ENCODE measurements at regions not wholly inside any gene's neighbourhood (a gene's known extent, or its start where the extent isn't known, plus 50 kb on each side); places are given as distances from the start of the nearest gene placed in this dataset.
"Not testable (repeated sequence)": the region's sequence is repeated elsewhere in the genome, so short reads cannot be mapped to it uniquely, and the experiment has no call there.

DNA sequence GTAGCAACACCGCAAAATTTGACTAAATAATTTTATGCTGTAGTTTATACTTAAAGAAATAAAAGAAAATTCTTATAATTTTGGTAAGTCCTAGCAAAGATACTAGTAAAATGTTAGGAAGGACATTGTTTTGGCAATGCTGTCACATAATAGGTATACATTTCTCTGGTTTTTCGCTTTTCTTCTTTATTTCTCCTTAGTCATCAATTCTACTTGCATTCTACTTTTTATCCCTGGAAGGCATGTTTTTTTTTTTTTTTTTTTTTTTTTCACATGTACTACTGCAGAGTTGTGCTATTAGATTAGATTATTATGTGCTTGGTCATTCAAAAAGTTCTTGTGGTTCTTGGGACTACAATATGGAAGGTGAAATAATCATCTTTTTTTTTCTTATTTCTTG lies 1421.2 kb downstream of the SI start:
- DNase-seq (ENCODE audit: low spot score), result no peak

DNA sequence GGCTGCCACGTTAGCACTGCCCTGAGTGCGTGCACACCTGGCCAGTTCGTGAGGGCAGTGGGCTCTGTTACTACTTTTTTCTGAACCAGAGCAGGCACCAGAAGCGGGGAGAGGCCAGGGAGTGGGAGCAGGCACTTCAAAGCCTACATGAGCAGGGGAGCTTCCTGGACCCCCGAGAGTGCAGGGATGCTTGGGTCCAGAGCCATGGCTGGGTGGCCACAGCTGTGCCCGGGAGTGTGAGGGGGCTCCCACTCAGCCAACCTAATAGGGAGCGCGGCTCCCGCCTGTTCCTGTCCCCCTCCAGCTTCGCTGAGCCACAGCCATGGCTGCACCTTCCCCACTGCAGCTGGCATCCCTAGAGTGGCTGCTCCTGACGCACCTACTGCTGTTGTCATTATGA lies 1423.3 kb downstream of the SI start:
- no peak for DNase-seq (ENCODE audit: low spot score)

DNA sequence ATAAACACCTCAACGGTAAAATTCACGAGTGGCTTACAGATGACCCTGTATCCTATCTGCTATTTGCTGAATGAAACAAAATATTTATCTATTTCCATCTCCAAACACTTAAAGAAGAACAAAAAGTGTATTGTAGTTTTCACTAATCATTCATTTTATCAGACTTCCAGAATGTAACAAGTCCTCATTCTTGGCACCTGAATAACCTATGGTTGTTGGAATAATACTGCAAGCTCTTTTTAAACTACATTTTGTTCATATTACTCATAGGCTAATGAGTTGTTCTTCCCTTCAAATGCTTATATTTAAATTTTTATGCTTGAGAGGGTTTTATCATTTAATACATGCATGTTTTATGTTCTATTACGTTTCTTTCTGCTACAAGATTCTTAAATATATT lies 1434.1 kb downstream of the SI start:
- DNase-seq (ENCODE audit: low spot score), result no peak

DNA sequence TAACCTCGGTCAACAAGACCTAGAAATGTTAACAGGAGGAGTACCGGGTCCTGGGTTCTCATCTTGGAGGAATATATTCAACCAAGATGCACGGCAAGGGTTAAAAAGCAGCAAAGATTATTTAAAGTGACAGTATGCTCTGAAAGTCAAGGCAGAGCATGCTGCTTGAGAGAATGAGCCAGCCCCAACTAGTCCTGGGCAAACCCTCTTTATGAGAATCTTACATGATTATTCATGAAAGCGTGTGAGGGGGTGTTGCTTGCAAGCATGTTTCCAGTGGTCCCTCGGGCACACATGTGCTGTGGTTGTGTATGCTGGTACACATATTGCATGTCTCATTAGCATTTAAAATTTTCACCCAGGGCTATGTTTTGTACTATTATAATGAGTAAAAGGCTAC lies 1445.6 kb downstream of the SI start:
- DNase-seq (ENCODE audit: low spot score), result no peak

DNA sequence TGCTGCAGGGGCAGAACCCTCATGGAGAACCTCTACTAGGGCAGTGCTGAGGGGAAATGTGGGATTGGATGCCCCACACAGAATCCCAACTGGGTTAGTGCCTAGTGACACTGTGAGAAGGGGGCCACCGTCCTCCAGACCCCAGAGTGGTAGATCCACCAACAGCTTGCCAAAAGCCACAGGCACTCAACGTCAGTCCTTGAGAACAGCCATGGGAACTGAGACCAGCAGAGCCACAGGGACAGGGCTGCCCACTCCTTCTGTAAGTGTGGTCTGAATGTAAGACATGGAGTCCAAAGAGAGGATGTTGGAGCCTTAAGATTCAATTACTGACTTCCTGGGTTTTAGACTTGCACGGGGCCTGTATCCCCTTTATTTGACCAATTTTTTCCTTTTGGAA lies 1451.5 kb downstream of the SI start:
- DNase-seq (ENCODE audit: low spot score), result no peak

DNA sequence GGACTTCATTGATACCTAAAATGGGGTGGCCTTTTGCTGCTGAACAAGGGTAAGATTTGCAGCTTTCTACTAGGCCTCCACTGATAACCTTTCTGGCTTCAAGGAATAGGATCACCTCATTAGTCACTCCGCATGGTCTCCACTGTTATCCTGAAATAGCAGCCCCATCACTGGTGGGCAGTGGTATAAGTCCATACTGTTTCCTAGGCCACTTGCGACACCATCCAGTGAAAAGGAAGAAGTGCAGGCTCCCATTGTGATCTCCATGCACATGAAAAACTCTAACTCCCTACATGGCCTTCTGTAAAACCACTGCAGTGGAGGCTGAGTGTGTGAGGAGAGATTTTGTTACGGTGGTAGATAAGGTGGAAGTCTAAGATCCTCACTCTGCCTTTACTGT lies 1455.9 kb downstream of the SI start:
- DNase-seq (ENCODE audit: low spot score), result no peak

DNA sequence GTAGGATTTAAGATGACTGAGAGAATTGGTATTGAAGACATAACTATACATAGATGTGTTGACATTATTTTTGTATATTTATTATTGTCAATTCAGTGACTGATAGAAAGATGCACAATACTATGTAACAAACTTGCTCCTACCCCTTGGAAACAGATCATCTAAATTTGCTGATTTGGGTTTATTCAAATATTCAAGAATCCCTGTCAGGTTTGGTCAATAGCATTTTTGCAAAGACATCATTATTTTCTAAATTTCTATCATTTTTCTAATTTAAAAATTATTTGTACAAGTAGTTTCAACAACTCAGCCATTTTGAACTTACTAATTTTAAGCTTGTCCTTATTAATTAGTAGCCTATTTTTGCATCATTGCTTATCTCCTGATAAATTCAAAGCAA lies 1463.4 kb downstream of the SI start:
- DNase-seq (ENCODE audit: low spot score), result no peak

DNA sequence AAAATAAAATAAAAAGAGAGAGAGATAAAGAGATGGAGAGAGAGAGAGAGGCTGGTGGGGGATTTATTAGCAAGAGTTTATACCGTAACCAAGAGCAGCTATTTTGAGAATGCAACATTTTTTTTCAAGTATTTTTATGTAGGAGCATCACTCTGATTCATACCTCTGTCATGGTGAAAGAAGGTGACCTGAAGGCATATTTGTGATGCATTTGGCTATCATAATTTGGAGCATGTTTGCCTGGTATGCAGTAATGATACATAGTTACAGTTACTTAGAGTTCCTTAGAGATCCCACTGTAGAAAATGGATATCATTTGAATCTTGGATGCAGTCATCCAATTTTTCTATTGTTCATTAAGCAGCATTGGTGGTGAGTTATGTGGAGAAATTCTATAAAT lies 1472.4 kb downstream of the SI start:
- no peak for DNase-seq (ENCODE audit: low spot score)

DNA sequence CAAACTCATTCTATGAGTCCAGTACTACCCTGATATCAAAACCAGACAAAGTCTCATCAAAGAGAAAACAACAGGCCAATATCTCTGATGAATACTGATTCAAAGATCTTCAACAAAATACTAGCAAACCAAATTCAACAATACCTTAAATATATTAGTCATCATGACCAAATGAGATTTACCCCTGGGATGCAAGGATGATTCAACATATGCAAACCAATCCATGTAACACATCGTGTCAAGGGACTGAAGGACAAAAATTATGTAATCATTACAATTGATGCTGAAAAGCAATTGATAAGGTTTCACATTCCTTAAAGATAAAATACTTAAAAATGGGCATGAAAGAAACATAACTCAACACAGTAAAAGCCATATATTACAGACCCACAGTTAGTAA lies 1476.9 kb downstream of the SI start:
- no peak for DNase-seq (ENCODE audit: low spot score)

DNA sequence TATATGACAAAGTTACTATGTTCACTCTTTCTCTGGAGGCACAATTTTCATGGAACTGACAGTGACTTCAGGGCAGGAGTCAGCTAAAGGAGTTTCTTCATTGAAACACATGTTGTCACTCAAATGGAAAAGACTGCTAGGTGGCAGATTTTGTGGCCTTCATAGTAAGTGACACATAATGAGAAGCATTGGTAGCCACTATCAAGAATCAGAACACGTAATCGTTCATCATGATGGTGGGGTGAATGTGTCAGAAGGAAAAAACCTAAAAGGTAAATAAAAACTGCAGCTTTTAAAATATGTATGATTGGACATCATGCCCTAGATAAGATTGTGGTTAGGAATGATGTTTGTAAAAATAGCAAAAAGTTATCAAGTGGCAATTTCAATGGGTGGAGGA lies 1491.0 kb downstream of the SI start:
- no peak for DNase-seq (ENCODE audit: low spot score)

DNA sequence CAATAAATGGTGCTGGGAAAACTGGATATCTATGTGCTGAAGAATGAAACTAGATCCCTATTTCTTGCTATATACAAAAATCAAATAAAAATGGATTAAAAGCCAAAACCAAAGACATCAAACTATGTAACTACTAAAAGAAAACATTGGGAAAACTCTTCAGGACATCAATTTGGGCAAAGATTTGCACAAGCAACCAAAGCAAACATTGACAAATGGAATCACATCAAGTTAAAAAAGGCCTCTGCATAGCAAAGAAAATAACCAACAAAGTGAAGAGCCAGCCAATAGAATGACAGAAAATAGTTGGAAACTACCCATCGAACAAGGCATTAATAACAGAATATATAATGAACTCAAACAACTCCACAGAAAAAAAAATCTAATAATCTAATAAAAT lies 1495.3 kb downstream of the SI start:
- DNase-seq (ENCODE audit: low spot score), result no peak

DNA sequence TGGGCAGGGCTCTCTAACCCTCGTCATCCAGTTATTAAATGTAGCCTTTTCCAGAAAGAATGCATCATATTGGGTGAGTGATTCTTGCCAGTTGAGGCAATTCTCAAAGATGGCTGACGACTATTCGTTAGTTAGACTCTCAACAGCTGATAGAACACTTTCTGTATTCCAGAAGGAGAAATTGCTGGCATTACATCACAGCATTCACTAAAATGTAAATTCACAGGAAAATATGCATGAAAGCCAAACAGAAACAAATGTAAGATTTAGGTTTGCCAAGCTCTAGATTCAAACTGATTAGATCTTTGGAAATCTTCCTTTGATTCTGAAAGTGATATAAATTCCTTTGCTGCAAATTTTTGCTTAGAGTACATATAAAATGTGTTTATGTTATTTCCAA lies 1501.0 kb downstream of the SI start:
- DNase-seq (ENCODE audit: low spot score), result no peak

DNA sequence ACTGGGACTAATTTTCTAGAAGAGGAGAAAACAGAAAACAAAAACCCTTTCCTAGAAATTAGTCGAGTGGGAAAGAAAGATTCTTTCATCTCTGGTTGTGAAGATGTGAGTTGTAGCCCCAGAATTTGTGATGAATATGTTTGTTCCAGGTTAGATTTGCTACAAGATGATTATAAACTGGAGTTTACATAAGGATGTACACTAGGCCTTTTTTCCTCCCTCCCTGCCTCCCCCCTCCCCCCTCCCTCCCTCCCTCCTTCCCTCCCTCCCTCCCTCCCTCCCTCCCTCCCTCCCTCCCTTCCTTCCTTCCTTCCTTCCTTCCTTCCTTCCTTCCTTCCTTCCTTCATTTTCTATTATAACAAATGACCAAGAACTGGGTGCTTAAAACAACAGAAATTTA lies 1502.0 kb downstream of the SI start:
- no peak for DNase-seq (ENCODE audit: low spot score)

DNA sequence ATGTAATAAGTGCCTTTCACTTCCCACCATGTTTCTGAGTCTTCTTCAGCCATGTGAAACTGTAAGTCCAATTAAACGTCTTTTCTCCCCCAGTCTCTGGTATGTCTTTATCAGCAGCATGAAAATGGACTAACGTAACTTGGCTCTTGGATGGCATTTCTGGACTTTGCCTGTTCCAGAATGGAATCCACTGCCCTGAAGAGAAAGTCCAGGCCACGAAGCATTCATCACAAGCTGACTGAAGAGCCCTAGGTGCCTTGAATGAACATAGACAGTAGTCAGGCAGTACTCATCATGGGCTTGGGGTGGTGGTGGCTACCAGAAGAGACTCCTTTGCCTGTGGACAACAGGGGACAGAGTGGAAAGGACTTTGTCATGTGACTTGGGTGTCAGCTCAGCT lies 1505.0 kb downstream of the SI start:
- no peak for DNase-seq (ENCODE audit: low spot score)

DNA sequence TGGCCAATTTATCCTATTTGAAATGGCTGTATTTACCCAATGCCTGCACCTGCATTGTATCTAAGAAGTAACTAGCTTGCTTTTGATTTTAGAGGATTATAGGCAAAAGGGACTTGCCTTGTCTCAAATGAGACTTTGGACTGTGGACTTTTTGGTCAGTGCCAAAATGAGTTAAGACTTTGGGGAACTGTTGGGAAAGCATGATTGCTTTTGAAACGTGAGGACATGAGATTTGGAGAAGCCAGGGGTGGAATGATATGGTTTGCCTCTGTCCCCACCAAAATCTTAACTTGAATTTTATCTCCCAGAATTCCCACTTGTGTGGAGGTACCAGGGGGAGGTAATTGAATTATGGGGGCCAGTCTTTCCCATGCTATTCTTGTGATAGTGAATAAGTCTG lies 1505.4 kb downstream of the SI start:
- no peak for DNase-seq (ENCODE audit: low spot score)

DNA sequence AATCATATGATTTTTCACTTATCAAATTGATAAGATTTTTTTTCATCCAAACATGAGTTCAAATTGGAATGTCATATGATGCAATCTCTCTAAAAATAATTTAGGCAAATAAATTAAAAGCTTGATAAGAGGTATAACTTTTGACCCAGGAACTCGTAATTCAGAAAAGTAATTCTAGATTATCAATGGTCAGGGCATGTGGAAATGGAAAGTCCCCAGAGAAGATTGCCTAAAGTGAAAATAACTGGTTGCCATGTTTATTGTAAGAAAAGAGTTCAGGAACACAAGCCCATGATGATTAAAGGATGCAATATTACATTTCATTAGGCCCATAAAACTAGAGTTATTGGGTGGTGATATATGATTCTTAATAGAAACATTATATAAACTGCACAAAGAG lies 1514.8 kb downstream of the SI start:
- DNase-seq (ENCODE audit: low spot score), result no peak

DNA sequence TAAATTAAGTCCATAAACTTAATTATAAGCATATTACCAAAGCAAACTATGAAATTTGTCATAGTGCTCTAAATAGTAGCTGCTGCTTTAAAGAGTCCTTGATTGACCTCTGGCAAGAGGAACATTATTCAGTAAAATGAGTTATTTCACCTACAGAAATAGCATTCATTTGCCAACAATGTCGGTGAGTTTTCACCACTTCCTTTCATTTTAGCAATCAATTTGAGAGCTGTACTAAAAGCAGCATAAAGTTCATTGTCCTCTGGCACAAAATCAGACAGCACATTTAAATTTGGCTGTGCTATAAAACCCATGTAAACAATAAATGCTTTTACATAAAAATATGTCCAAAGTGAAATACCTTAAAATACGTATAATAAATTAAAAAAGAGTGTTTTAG lies 1515.7 kb downstream of the SI start:
- DNase-seq (ENCODE audit: low spot score), result no peak

DNA sequence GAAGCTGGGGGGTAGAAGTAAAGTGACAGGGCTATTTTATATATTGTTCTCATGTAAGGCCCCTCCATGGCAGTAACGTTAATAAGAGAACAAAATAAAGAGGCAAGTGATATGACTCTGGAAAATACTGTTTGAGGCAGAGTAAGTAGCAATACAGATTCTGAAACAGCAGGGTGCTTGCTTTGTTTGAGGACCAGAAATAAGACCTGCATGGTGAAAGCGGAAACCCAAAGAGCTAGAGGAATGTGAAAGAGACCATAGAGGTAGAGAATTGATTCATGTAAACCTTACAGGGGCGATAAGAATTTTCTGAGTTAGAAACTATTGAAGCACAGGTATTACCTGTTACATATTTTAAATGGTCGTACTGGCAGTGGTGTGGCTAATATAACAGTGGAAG lies 1517.1 kb downstream of the SI start:
- no peak for DNase-seq (ENCODE audit: low spot score)

DNA sequence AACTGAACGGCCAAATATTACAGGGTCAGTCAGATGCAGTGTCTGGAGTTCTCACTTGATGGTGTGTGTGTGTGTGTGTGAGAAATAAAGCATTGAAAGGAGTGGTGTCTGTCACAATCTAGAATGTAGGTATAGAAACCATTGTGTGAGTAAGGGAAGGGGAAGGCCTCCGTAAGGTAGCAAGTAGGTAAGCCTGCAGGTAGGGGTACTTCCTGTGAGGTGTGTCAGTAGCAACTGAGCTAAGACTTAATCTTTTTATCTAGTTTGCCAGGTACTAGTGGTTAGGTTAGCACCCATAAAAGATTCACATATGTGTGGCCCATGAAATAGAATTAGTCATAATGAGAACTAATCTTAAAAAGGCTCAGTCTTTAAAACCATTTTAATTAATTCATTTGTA lies 1517.8 kb downstream of the SI start:
- DNase-seq (ENCODE audit: low spot score), result no peak

DNA sequence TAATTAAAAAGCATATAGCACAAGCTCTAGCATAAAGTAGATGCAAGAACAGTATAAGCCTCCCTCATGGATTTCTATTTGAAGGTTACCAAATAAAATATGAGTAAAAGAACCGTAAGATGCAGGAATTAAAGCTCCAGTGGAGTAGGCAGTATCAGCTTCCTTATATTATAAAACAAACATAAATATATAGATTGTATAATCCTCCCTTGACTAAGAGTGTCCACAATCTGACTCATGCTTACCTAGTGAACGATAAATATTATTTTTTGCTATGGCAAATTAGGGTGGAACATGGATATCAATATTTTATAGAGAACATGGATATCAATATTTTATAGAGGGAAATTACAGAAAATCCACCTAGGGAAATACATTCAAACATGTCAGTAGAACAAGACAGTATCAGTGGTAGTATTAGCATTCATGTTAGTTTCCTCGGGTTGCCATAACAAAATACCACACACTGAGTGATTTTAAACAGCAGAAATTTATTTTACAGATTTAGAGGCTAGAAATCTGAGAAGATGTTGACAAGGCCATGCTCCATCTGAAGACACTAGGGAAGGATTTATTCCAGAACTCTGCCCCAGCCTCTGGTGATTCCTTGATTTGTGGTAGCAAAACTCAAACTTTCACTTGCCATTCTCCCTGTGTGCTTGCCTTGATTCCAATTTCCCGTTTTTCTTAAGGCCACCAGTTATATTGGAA lies 1521.3 kb downstream of the SI start:
- DNase-seq (ENCODE audit: low spot score), result no peak

DNA sequence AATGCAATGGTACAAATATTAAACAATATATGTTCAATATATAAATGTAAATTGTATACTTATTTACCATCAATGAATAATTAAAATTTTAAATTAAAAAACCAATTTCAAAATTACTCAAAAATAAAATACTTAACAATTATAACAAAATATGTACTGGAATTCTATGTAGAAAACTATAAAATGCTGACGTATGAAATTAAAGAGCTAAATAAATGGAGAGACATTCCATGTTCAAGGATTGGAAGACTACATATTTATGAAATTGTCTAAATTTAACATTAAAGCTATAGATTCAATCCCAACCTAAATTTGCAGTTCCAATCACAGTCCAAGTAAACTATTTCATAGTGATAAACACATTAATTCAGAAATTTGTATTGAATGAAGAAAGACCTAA lies 1522.4 kb downstream of the SI start:
- no peak for DNase-seq (ENCODE audit: low spot score)

DNA sequence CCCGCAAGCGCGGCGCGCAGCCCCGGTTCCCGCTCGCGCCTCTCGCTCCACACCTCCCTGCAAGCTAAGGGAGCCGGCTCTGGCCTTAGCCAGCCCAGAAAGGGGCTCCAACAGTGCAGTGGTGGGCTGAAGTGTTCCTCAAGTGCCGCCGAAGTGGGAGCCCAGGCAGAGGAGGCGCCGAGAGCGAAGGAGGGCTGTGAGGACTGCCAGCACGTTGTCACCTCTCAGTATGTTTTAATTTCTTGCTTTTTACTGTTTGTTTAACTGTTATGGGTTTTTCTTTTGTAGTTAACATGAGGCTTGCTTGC lies 1525.7 kb downstream of the SI start:
- DNase-seq (ENCODE audit: low spot score), result no peak

DNA sequence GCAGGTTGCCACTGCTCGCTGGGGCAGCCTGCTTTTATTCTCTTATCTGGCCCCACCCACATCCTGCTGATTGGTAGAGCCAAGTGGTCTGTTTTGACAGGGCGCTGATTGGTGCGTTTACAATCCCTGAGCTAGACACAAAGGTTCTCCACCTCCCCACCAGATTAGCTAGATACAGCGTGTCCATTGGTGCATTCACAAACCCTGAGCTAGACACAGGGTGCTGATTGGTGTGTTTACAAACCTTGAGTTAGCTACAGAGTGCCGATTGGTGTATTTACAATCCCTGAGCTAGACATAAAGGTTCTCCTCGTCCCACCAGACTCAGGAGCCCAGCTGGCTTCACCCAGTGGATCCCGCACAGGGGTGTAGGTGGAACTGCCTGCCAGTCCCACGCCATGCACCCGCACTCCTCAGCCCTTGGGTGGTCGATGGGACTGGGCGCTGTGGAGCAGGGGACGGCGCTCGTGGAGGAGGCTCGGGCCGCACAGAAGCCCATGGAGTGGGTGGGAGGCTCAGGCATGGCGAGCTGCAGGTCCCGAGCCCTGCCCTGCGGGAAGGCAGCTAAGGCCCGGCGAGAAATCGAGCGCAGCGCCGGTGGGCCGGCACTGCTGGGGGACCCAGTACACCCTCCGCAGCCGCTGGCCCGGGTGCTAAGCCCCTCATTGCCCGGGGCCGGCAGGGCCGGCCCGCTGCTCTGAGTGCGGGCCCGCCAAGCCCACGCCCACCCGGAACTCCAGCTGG lies 1526.2 kb downstream of the SI start:
- DNase-seq (ENCODE audit: low spot score), result not testable (repeated sequence)

DNA sequence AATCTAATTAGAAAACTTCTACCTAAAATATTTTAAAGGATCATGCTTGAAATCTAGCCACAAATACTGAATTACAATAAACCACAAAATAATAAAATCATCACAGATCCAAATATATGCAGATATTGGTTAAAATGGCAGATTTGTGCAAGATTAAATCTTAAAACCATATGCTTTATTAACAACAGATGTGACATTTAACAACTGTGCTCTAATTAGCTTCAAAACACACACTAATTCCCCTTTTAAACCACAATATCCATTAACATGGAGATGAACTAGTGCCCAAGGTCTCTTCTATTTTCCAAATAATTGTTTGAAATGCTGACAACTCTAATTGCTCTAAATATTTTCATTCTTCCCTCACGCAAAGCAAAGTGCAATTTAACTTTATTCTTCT lies 1530.3 kb downstream of the SI start:
- DNase-seq (ENCODE audit: low spot score), result no peak
